WTC11 (cell line): ENCODE measurements at regions not wholly inside any gene's neighbourhood (a gene's known extent, or its start where the extent isn't known, plus 50 kb on each side); places are given as distances from the start of the nearest gene placed in this dataset.

Experiments used
- ATAC-seq: fragments of 200-7000 bp; cut with Tn5 transposase; 2 replicates; pipeline ENCODE4 v1.10.0; 2021; ENCODE audit warnings: mild to moderate bottlenecking, moderate library complexity
- CTCF ChIA-PET: fragments of 300-600 bp; sonication (Branson Sonifier 250); formaldehyde crosslinking; loops from one replicate; lab custom pipeline; 2021; ENCODE audit warnings: antibody characterized with exemption; lab: Charles Lee
- POLR2A ChIA-PET: fragments of 350-600 bp; sonication (Branson Sonifier 250); formaldehyde crosslinking; loops from one replicate; lab custom pipeline; 2021; ENCODE audit warnings: antibody characterized with exemption; lab: Charles Lee
- DNase-seq: peaks from one replicate; pipeline ENCODE4 v3.0.0; 2021; ENCODE audit warnings: low spot score
- H3K27ac Mint-ChIP-seq: 2 replicates; pipeline ENCODE4 v1.8.0; 2021; ENCODE audit warnings: mixed read lengths
- H3K27me3 Mint-ChIP-seq: 2 replicates; pipeline ENCODE4 v1.8.0; 2021; ENCODE audit warnings: low read depth, mild to moderate bottlenecking, moderate library complexity, mixed read lengths
- H3K36me3 Mint-ChIP-seq: 2 replicates; pipeline ENCODE4 v1.8.0; 2021; ENCODE audit warnings: mixed read lengths
- H3K4me1 Mint-ChIP-seq: 2 replicates; pipeline ENCODE4 v1.8.0; 2022; ENCODE audit warnings: mixed read lengths
- H3K4me3 Mint-ChIP-seq: 2 replicates; pipeline ENCODE4 v1.8.0; 2021; ENCODE audit warnings: mild to moderate bottlenecking, moderate library complexity, mixed read lengths
- H3K9me3 Mint-ChIP-seq: 2 replicates; pipeline ENCODE4 v1.8.0; 2021; ENCODE audit warnings: mixed read lengths
- CREB1 ChIP-seq: sonication (generic); formaldehyde crosslinking; IDR thresholded peaks from 2 replicates; pipeline ENCODE4 v1.8.0; 2023; ENCODE audit warnings: mild to moderate bottlenecking, missing genetic modification reagents
- GRHL2 ChIP-seq: fragments of 250-450 bp; sonication (Bioruptor Pico); IDR thresholded peaks from 2 replicates; pipeline ENCODE4 v1.8.0; 2022; ENCODE audit warnings: mild to moderate bottlenecking, moderate library complexity; ENCODE audit not compliant: insufficient replicate concordance, severe bottlenecking
- GTF2I ChIP-seq: fragments of 250-450 bp; sonication (Bioruptor Pico); conservative IDR thresholded peaks from 2 replicates; pipeline ENCODE4 v1.4.0; 2021; ENCODE audit warnings: mild to moderate bottlenecking
- HMGA2 ChIP-seq: fragments of 250-450 bp; sonication (Bioruptor Pico); IDR thresholded peaks from 2 replicates; pipeline ENCODE4 v1.4.0; 2021; ENCODE audit warnings: mild to moderate bottlenecking, moderate library complexity
- MXD4 ChIP-seq: fragments of 250-450 bp; sonication (Bioruptor Pico); IDR thresholded peaks from 2 replicates; pipeline ENCODE4 v1.8.0; 2021; ENCODE audit warnings: mild to moderate bottlenecking, moderate library complexity, borderline replicate concordance
- NR2C2 ChIP-seq: sonication (generic); formaldehyde crosslinking; IDR thresholded peaks from 2 replicates; pipeline ENCODE4 v1.8.0; 2022; ENCODE audit warnings: mild to moderate bottlenecking, missing genetic modification reagents
- PRRX2 ChIP-seq: fragments of 250-450 bp; sonication (Bioruptor Pico); IDR thresholded peaks from 2 replicates; pipeline ENCODE4 v1.8.0; 2021; ENCODE audit warnings: mild to moderate bottlenecking
- RELA ChIP-seq: sonication (generic); formaldehyde crosslinking; IDR thresholded peaks from 2 replicates; pipeline ENCODE4 v1.8.1; 2022; ENCODE audit warnings: missing genetic modification reagents, mild to moderate bottlenecking, borderline replicate concordance
- RORB ChIP-seq: fragments of 250-450 bp; sonication (Bioruptor Pico); IDR thresholded peaks from 2 replicates; pipeline ENCODE4 v1.9.0; 2021; ENCODE audit warnings: mild to moderate bottlenecking
- SMAD4 ChIP-seq: sonication (generic); formaldehyde crosslinking; IDR thresholded peaks from 2 replicates; pipeline ENCODE4 v1.8.0; 2022; ENCODE audit warnings: mild to moderate bottlenecking, missing genetic modification reagents
- SOX15 ChIP-seq: fragments of 250-450 bp; sonication (Bioruptor Pico); IDR thresholded peaks from 2 replicates; pipeline ENCODE4 v1.9.0; 2021; ENCODE audit warnings: mild to moderate bottlenecking
- SP1 ChIP-seq: sonication (generic); formaldehyde crosslinking; conservative IDR thresholded peaks from 2 replicates; pipeline ENCODE4 v1.8.1; 2022; ENCODE audit warnings: missing genetic modification reagents
- ZBTB21 ChIP-seq: sonication (generic); formaldehyde crosslinking; IDR thresholded peaks from 2 replicates; pipeline ENCODE4 v1.8.1; 2023; ENCODE audit warnings: mild to moderate bottlenecking, missing genetic modification reagents, borderline replicate concordance
- ZNF121 ChIP-seq: sonication (generic); formaldehyde crosslinking; IDR thresholded peaks from 2 replicates; pipeline ENCODE4 v1.8.0; 2023; ENCODE audit warnings: missing genetic modification reagents
- ZNF423 ChIP-seq: fragments of 250-450 bp; sonication (Bioruptor Pico); IDR thresholded peaks from 2 replicates; pipeline ENCODE4 v2.1.2; 2022; ENCODE audit warnings: mild to moderate bottlenecking, moderate library complexity
- TF ChIP-seq, protein P1 (sequence below): sonication (generic); formaldehyde crosslinking; IDR thresholded peaks from 2 replicates; pipeline ENCODE4 v1.8.1; 2022; ENCODE audit warnings: mild to moderate bottlenecking, moderate library complexity, missing genetic modification reagents
- TF ChIP-seq, protein P2 (sequence below): sonication (generic); formaldehyde crosslinking; IDR thresholded peaks from 2 replicates; pipeline ENCODE4 v1.8.1; 2023; ENCODE audit warnings: mild to moderate bottlenecking, missing genetic modification reagents, moderate library complexity
- TF ChIP-seq, protein P3 (sequence below): sonication (generic); formaldehyde crosslinking; IDR thresholded peaks from 2 replicates; pipeline ENCODE4 v1.8.1; 2023; ENCODE audit warnings: mild to moderate bottlenecking, moderate library complexity, missing genetic modification reagents
- TF ChIP-seq, protein P4 (sequence below): sonication (generic); formaldehyde crosslinking; IDR thresholded peaks from 2 replicates; pipeline ENCODE4 v1.8.0; 2022; ENCODE audit warnings: mild to moderate bottlenecking, missing genetic modification reagents
- TF ChIP-seq, protein P5 (sequence below): sonication (generic); formaldehyde crosslinking; IDR thresholded peaks from 2 replicates; pipeline ENCODE4 v1.8.1; 2023; ENCODE audit warnings: mild to moderate bottlenecking, missing genetic modification reagents

DNA sequence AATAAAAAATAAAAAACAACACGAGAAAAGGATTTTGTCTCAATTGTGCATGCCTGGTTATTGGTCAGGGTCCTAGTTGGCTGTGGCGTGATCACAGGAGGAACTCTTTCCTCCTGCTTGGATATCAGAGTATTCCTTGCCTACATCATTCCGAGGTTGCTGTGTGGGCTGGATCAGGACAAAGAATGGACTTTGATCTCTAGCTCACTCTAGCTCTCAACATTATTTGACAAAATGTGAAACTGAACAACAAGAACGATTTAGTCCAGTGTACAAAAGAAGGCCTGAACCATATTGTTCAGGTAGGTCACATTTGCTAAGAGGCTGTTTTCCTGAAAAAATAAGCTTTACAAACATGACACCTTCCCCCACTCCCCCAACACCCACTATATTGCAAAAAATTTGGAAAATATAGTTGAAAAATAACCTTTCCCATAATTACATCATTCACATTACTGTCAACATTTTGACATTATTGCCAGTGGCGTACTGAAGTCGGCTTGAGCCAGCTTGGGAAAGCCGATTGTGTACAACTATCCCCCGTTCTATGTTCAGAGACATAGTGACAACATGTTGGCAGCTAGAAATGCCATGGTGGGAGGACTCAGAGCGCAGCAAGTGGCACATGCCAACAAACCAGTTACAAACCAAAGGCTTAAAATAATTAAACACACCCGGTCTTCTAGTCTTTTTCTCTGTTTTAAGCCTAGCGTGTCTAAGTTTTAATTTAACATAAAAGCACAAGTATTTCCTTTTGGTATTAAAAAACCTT lies 179.0 kb downstream of the LPIN1 start:
- Mint-ChIP-seq H3K27me3 (no peaks in the 10 kb centered on the region), H3K36me3 (no peaks in the 10 kb centered on the region), H3K4me1 (peaks cover 18% of the 10 kb centered on the region), H3K9me3 (no peaks in the 10 kb centered on the region; the same call in 1 of the 2 replicates), H3K27ac (no peak overlapping the region), H3K4me3 (no peak overlapping the region)
- DNase-seq (no peak), ATAC-seq (no peak)
- TF ChIP-seq, protein P1, sequence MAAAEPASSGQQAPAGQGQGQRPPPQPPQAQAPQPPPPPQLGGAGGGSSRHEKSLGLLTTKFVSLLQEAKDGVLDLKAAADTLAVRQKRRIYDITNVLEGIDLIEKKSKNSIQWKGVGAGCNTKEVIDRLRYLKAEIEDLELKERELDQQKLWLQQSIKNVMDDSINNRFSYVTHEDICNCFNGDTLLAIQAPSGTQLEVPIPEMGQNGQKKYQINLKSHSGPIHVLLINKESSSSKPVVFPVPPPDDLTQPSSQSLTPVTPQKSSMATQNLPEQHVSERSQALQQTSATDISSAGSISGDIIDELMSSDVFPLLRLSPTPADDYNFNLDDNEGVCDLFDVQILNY (CRISPR knock-in tag): no peak
- TF ChIP-seq, protein P2, sequence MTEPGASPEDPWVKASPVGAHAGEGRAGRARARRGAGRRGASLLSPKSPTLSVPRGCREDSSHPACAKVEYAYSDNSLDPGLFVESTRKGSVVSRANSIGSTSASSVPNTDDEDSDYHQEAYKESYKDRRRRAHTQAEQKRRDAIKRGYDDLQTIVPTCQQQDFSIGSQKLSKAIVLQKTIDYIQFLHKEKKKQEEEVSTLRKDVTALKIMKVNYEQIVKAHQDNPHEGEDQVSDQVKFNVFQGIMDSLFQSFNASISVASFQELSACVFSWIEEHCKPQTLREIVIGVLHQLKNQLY: no peak
- TF ChIP-seq HMGA2 (CRISPR knock-in tag) (no peak), GTF2I (CRISPR knock-in tag) (no peak)
- POLR2A ChIA-PET: no interaction called here
- CTCF ChIA-PET: interaction anchor here (0.6 kb wide), 1 partner anchor 274 kb away, joined by 4 read pairs; no protein-coding TSS in a partner anchor

DNA sequence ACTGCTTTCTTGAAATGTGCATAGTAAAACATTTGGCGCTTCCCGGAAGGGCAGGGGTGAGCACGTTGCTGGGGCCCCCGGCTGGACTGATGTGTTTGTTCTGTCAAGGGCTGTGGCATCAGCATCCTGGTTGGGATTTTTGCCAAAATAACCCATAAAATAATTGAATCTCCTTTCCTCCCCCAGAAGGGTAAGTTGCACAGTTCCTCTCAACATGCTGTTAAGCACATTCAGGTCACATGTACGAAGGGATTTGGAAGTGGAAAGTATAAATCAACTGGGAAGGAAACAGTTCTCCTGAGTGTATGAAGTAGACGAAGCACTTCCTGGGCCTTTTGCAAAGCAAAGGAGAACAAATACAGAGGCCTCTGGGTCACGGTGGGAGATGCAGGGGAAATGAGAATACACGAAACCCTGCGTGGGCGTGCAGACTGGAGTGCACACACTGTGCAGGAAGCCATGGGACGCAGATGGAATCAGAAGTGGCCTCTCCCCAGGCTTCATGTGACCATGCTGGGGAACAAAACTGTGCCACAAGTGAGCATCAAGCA lies 183.9 kb downstream of the LPIN1 start:
- H3K4me1 Mint-ChIP-seq: no peaks in the 10 kb centered on the region
- H3K36me3 Mint-ChIP-seq: no peaks in the 10 kb centered on the region
- no peak for ATAC-seq
- CTCF ChIA-PET: no interaction called here
- H3K27me3 Mint-ChIP-seq: no peaks in the 10 kb centered on the region
- H3K9me3 Mint-ChIP-seq: no peaks in the 10 kb centered on the region; the same call in 1 of the 2 replicates
- no peak overlapping the region for H3K4me3 Mint-ChIP-seq
- no peak for DNase-seq
- H3K27ac Mint-ChIP-seq: no peak overlapping the region
- TF ChIP-seq ZBTB21 (CRISPR knock-in tag) (no peak), CREB1 (no peak), MXD4 (CRISPR knock-in tag) (no peak), NR2C2 (CRISPR knock-in tag) (no peak), SP1 (CRISPR knock-in tag) (no peak)
- TF ChIP-seq, protein P3, sequence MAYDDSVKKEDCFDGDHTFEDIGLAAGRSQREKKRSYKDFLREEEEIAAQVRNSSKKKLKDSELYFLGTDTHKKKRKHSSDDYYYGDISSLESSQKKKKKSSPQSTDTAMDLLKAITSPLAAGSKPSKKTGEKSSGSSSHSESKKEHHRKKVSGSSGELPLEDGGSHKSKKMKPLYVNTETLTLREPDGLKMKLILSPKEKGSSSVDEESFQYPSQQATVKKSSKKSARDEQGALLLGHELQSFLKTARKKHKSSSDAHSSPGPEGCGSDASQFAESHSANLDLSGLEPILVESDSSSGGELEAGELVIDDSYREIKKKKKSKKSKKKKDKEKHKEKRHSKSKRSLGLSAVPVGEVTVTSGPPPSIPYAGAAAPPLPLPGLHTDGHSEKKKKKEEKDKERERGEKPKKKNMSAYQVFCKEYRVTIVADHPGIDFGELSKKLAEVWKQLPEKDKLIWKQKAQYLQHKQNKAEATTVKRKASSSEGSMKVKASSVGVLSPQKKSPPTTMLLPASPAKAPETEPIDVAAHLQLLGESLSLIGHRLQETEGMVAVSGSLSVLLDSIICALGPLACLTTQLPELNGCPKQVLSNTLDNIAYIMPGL (CRISPR knock-in tag): no peak
- POLR2A ChIA-PET: no interaction called here

DNA sequence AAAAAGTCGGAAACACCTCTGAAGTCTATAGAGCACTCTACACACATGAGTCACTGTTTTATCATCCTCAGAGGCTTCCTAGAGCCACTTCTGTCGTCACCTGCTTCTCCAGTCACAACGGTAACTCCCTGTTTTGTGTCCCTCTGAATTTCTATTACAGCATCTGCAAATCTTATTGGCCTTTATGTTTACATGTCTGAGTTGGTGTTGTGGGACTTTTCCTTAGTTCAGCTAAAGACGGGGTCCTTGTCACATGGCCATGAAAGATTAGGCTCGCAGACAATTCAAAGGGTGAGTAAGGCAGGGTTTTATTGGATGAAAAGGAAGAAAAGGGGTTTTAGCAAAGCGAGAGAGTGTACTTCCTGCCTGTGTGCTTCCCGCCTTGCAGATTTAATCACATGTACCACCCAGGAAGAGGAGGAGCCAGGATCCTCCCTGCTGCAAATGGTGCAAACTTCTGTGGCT lies 185.6 kb downstream of the LPIN1 start:
- Mint-ChIP-seq H3K4me3 (no peak overlapping the region), H3K4me1 (no peaks in the 10 kb centered on the region), H3K27ac (no peak overlapping the region), H3K27me3 (no peaks in the 10 kb centered on the region), H3K36me3 (no peaks in the 10 kb centered on the region), H3K9me3 (no peaks in the 10 kb centered on the region; the same call in 1 of the 2 replicates)
- TF ChIP-seq GRHL2 (no peak), ZNF121 (no peak), SMAD4 (CRISPR knock-in tag) (no peak), CREB1 (no peak), SOX15 (CRISPR knock-in tag) (no peak), ZNF423 (CRISPR knock-in tag) (no peak), RELA (no peak), NR2C2 (CRISPR knock-in tag) (no peak), RORB (no peak), PRRX2 (CRISPR knock-in tag) (no peak)
- TF ChIP-seq, protein P4, sequence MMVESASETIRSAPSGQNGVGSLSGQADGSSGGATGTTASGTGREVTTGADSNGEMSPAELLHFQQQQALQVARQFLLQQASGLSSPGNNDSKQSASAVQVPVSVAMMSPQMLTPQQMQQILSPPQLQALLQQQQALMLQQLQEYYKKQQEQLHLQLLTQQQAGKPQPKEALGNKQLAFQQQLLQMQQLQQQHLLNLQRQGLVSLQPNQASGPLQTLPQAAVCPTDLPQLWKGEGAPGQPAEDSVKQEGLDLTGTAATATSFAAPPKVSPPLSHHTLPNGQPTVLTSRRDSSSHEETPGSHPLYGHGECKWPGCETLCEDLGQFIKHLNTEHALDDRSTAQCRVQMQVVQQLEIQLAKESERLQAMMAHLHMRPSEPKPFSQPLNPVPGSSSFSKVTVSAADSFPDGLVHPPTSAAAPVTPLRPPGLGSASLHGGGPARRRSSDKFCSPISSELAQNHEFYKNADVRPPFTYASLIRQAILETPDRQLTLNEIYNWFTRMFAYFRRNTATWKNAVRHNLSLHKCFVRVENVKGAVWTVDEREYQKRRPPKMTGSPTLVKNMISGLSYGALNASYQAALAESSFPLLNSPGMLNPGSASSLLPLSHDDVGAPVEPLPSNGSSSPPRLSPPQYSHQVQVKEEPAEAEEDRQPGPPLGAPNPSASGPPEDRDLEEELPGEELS (CRISPR knock-in tag): no peak
- TF ChIP-seq, protein P5, sequence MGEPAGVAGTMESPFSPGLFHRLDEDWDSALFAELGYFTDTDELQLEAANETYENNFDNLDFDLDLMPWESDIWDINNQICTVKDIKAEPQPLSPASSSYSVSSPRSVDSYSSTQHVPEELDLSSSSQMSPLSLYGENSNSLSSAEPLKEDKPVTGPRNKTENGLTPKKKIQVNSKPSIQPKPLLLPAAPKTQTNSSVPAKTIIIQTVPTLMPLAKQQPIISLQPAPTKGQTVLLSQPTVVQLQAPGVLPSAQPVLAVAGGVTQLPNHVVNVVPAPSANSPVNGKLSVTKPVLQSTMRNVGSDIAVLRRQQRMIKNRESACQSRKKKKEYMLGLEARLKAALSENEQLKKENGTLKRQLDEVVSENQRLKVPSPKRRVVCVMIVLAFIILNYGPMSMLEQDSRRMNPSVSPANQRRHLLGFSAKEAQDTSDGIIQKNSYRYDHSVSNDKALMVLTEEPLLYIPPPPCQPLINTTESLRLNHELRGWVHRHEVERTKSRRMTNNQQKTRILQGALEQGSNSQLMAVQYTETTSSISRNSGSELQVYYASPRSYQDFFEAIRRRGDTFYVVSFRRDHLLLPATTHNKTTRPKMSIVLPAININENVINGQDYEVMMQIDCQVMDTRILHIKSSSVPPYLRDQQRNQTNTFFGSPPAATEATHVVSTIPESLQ (CRISPR knock-in tag): no peak
- ATAC-seq (no peak), DNase-seq (no peak)
- CTCF ChIA-PET: no interaction called here
- POLR2A ChIA-PET: no interaction called here
